ENCODE measurements at regions not wholly inside any gene's neighbourhood (a gene's known extent, or its start where the extent isn't known, plus 50 kb on each side); places are given as distances from the start of the nearest gene placed in this dataset.

DNA sequence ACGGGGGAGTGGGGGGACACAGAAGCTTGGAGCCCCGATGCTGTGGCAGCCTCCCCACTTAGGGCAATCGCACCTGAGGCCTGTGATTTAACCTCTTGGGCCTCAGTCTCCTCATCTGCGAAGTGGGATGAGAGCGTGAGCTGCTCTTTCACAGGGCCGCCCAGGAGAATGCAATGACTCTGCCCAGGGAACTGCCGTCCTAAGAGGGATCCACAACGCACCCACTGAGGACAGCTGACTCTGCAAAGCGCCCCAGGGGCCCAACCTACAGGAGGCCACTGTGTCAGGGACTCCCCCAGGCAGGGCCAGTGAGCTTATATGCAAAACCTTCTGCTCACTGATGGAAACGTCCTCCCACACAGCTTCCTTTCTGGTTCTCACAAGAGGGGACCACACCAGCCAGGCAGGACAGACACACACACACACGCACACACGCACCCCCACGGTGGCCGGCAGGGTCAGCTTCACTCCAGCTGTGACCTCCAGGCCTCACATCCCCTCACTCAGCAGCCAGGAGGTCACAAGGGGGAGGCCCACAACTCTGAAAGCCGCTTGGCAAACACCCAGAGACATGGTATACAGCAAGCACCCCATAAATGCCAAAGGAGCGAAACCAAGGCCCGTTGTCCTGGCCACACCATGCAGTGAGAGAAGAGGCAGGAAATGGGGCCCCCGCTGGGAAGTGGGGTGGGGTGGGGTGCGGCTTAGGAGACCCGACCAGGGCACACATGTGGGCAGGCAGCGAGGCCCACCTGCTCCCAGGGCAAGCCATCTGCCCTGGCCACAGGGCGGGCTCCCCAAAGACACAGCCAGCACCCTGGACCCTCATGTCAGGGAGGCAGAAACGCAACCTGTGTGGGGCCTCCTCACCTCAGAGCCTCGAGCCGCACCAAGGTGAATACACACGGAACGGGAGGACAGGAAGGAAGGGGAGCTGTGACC is 73.3 kb downstream of the NCOR2 start:
- no peak overlapping the region for H3K27ac ChIP-seq
- intact Hi-C loops (cut with DNase I; ENCODE audit: low total_unique reads): no loop called here
- peaks cover 60% of the 10 kb centered on the region for H3K4me1 ChIP-seq

DNA sequence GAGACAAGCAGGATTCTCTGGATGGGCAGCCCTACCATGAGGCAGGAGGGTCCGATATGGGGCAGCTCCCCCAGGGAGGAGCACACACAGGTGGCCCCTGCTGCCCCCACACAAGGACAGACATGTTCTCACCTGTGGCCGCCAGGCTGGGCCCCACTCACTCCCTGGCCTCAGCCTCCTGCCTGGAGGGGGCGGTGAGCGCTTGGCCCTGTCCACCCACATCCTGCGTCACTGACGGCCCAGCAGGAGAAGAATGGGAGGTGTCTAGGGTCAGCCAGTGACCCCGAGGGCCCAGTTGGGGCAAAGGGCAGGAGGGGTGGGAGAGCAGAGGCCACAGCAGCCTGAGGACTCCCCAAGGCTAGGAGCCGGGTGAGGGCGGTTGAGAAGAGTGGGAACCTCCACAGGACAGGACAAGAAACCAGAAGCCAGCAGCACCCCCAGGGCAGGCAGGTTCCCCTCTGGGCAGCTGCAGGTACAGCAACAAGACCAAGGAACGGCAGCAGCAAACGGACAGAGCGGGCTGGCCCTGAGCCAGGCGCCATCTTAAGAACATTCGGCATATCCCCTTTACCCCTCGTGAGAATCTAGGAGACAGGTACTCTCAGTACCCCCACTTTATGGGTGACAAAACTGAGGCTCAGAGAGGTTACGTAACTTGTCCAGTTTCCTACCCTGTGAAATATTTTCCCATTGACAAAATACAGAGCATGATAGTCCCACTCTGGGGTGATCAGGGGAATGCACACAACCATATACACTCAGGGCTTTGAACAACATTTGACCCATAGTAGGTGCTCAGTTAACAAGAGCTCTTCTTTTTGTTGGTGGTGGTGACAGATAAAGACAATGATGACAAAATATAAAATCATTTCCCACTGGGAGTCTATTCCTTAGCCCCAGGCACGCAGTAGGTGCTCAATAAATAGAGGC is 74.3 kb downstream of the NCOR2 start:
- Histone ChIP-seq H3K4me3 (no peak overlapping the region), H3K36me3 (ENCODE audit: low read depth, missing control alignments) (no peaks in the 10 kb centered on the region), H3K9me3 (no peaks in the 10 kb centered on the region), H3K27ac (peak overlapping the region; percentile 9 to 29), H3K4me1 (peaks cover 60% of the 10 kb centered on the region), H3K27me3 (no peaks in the 10 kb centered on the region)
- DNase-seq: no peak
- 66 to 74% methylated on average over 14 to 17 of the region's 17 CpGs for WGBS, 2 donors
- intact Hi-C loops (cut with DNase I; ENCODE audit: low total_unique reads): no loop called here
- TF ChIP-seq POLR2A (IDR thresholded peaks at IDR 0.05): no peak
- TF ChIP-seq, protein P1, sequence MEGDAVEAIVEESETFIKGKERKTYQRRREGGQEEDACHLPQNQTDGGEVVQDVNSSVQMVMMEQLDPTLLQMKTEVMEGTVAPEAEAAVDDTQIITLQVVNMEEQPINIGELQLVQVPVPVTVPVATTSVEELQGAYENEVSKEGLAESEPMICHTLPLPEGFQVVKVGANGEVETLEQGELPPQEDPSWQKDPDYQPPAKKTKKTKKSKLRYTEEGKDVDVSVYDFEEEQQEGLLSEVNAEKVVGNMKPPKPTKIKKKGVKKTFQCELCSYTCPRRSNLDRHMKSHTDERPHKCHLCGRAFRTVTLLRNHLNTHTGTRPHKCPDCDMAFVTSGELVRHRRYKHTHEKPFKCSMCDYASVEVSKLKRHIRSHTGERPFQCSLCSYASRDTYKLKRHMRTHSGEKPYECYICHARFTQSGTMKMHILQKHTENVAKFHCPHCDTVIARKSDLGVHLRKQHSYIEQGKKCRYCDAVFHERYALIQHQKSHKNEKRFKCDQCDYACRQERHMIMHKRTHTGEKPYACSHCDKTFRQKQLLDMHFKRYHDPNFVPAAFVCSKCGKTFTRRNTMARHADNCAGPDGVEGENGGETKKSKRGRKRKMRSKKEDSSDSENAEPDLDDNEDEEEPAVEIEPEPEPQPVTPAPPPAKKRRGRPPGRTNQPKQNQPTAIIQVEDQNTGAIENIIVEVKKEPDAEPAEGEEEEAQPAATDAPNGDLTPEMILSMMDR (IDR thresholded peaks at IDR 0.05): no peak

More for the DNA sequence above, 73.3 kb downstream of the NCOR2 start:
- Histone ChIP-seq H3K27me3 (no peaks in the 10 kb centered on the region), H3K4me3 (no peak overlapping the region), H3K36me3 (ENCODE audit: low read depth, missing control alignments) (no peaks in the 10 kb centered on the region), H3K9me3 (no peaks in the 10 kb centered on the region)
- WGBS, 2 donors: 76 to 79% methylated on average over 8 to 27 of the region's 27 CpGs
- DNase-seq: no peak
- no peak for TF ChIP-seq POLR2A (IDR thresholded peaks at IDR 0.05)
- TF ChIP-seq, protein P1 (IDR thresholded peaks at IDR 0.05): no peak

DNA sequence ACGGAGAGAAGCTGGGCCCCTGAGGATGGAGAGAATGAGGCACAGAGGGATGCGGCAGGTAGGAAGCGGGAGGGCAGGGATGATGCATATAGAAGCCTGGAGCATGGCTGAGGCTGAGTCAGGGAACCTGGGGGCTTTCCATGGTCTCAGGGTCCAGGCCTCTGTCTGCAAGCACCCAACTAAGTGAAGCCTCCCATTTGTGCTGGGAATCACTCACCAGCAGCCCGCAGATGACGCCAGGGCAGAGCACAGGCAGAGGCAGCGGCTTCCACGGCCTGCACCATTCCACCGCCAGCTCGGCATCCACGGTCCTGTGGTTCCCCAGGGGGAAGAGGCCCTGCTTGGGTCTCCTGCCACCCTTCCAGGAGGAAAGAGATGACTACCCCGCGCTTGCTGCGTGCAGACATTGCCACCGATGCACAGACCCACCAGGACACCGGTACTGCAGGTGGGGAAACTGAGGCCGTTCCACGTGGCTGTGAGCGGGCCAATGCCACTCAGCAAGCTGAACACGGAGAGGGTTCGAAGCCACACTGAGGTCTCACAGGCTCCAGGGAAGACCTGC is 75.5 kb downstream of the NCOR2 start:
- 86 to 92% methylated on average over 13 to 20 of the region's 20 CpGs for WGBS, 2 donors
- Histone ChIP-seq H3K9me3 (no peaks in the 10 kb centered on the region), H3K27ac (peak overlapping the region in 1 of 2 donors; percentile 29), H3K36me3 (ENCODE audit: low read depth, missing control alignments) (no peaks in the 10 kb centered on the region), H3K27me3 (no peaks in the 10 kb centered on the region), H3K4me1 (peaks cover 60% of the 10 kb centered on the region), H3K4me3 (no peak overlapping the region)
- intact Hi-C loops (cut with DNase I; ENCODE audit: low total_unique reads): no loop called here
- DNase-seq: no peak
- TF ChIP-seq, protein P1 (IDR thresholded peaks at IDR 0.05): no peak
- no peak for TF ChIP-seq POLR2A (IDR thresholded peaks at IDR 0.05)

DNA sequence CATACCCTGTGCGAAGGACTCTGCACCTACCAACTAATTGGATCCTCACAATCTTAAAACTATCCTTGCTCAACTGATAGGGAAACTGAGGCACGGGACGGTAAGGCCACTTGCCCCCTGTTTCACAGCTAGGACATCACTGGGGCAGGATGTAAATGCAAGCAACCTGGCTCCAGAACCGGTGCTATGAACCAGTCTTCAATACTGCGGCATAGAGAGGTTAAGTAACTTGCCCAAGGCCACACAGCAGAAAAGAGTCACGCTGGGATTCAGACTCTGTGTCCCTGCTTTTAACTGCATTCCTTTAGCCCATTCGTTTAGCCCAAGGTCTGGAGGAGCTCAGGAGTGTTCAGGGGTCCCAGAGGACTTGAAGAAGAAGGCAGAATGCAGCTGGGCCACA is 76.1 kb downstream of the NCOR2 start:
- 56 to 60% methylated on average over 7 of the region's 7 CpGs for WGBS, 2 donors
- intact Hi-C loops (cut with DNase I; ENCODE audit: low total_unique reads): no loop called here
- Histone ChIP-seq H3K27ac (peak overlapping the region in 1 of 2 donors; percentile 19), H3K9me3 (no peaks in the 10 kb centered on the region), H3K27me3 (no peaks in the 10 kb centered on the region), H3K4me1 (peaks cover 60% of the 10 kb centered on the region), H3K4me3 (no peak overlapping the region), H3K36me3 (ENCODE audit: low read depth, missing control alignments) (no peaks in the 10 kb centered on the region)
- DNase-seq: no peak
- TF ChIP-seq, protein P1 (IDR thresholded peaks at IDR 0.05): no peak
- no peak for TF ChIP-seq POLR2A (IDR thresholded peaks at IDR 0.05)
